ENCODE measurements at regions not wholly inside any gene's neighbourhood (a gene's known extent, or its start where the extent isn't known, plus 50 kb on each side); places are given as distances from the start of the nearest gene placed in this dataset.

DNA sequence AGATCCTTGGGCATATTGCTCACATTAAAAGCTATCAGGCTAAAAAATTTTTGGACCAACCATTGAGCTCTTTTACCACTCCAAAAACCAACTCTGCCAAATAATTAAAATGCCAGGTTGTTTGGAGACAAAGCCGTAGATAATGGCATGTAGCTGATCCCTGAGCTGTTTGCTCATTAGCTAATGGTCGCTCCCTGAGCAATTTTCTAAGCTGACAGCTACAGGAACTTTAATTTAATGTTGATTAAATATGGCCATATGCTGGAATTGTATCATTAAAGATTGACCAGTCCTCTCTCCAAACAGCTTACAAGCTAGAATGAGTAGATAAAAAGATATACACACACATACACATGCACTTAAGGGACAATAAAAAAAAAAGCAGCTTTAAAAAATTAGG, 216.2 kb upstream of the ARHGAP20 start:
- DNase-seq (ENCODE audit: low spot score): no peak

DNA sequence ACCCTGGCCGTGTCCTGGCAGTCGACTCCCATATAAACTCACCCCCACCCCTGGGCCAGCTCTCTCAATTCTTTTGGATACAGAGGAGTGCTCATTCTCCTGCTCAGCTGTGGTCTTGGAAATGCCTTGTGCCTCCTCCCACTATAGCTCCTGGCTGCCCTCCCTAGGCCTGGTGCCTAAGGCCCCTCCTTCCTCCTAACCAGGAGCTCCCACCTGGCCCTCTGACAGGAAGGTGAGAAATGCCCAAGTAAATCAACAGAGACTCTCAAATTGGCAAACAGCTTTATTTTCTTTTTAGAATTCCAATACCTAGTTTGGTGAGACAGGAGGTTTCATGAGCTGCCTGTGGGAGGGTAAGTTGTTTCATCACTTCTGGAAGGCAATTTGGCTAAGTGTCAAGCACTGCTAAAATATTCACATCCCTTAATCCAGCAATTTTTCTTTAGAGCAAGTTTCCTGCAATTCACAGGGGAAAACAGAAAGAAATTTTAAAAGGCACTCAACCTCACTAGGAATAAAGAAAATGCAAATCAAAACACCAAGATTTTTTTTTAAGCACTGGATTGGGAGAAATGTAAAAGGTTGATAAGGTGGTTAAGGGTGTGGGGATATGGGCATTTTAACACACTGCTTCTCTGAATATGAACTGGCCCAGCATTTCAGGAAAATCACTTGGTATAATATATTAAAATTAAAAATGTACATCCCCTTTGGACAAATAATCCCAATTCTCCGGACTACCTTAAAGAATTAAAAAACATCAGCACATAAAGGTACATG, 209.7 kb upstream of the ARHGAP20 start:
- DNase-seq (ENCODE audit: low spot score): no peak

DNA sequence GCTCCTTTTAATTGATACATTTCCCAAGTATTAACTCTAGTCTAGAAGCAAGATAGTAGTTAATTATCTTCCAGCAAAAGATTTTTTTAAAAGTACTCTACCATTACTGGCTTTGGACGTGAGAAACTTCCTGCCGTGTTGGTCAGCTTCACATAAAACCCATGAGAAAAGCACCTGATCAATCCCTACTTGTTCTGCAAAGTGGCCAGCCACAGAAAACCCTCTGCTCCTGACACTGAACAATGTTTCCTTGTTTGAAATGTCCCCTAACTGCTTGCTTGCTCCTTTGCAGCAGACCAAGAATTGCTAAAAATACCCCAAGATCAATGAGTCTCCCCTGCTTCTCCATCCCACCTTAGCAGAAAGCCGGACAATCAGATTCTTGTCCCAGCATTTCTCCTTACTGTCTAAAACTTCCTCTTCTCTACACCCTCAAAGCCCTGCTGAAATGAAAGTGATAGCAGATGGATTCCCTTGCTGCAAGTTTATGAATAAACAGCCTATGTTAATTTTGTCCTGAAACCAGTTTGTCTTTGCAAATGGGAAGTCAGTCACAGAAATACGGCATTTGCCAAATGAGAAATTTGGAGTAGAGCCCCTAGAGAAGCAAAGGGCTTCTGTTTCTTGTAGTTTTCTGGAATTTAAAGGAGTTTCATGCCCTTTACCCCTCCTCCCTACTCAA, 207.1 kb upstream of the ARHGAP20 start:
- DNase-seq (ENCODE audit: low spot score): no peak

DNA sequence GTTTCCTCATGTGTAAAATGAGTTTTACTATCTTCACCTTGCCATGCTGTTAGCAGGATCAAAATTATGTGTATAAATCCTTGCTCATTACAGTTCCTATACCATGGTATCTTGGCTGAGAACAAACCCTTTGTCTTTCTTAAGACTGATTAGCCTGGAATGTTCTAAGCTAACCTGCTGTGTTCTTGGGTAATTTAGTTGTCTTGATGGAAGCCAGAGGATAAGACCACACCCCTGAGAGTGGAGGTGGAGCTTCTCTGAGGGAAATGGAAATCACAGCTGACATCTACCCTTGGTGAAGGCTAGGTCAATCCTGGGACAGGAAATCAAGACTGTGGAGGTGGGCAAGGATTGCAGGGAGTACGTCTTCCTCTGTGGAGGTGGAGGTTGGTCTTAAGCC, 206.1 kb upstream of the ARHGAP20 start:
- DNase-seq (ENCODE audit: low spot score): no peak

DNA sequence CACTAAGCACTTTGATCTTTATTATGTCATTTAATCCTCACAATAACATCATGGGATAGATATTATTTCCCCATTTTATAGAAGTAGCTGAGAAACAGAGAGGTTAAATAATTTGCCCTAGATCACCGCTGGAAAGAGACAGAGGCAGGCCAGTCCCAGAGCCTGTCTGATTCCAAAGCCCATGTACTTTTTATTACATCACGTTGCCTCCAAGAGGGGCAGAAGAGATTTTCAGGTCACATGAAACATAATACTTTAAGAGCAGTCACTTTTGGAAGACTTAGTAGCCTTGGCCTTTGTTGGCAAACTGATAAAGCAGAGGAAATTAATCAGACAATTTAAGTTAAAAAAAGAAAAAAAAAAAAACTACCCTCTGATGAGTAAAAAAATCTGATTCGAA, 200.2 kb upstream of the ARHGAP20 start:
- DNase-seq (ENCODE audit: low spot score): no peak

DNA sequence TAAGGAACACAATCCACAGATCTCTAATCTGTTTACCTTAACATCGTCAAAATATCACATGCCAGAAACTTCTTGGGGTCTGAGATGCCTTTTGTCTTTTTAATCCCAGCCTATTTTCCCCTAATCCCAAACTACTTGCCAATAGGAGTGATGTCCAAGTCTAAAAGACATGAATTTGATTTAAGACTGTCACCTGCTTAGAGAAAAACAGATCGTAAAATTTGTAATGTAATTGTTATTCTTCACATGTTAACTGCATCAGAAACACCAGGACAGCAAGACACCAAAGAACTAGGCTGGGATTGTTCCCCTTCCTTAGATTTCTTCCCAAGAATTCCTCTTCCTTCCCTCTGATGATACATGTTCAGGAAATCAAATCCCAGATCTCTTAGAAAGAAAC, 198.1 kb upstream of the ARHGAP20 start:
- DNase-seq (ENCODE audit: low spot score): no peak

DNA sequence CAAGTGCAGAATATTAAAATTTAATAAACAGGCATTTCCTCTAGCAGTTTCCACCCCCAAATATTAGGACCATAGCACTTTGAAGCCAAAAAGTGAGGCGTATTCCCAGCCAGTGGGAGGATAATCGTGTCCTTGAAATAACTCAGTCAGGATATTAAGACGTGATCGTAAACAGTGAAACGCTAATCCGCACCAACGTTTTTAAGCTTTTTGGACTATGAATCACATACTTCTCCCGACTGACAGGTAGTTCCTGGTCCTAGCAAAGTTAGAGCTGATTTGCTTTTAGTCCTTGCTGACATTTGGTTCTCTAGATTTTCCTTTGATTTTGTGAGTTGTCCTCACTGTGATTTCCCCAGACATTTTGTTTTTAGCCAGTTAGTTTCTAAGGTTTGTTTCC, 197.1 kb upstream of the ARHGAP20 start:
- DNase-seq (ENCODE audit: low spot score): peak; percentile 66

DNA sequence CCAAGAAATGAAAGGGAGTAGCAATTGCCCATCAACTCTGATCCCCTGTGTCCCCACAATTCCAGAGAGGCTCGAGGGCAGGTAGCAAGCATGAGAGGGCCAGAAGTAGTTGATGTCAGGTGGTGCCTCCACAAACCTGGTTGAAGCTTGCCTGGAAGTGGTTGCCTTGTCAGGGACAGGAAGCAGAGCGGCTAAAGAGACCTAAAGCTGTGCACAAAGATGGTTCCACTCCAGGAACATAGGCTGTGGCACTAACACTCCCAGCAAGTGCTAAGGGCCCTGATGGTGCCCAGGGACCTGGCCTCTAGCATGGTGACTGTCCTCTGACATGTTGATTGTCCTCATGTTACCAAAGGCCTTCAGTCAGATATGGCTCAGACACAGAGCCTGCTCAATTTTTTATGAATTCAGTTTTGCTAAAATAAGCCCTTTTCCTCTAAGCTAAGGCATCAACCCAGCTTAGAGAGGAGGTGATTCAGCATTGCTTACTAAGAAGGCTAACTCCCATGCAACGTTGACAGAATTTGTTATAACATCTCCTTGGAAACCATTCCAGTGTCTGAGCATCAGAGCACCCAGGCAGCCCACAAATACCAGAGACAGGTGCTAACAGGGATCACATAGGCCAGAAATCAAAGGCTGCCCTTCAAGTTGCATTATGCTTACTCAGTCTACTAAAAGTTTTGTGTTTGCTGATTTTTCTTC, 196.3 kb upstream of the ARHGAP20 start:
- peak; percentile 68 for DNase-seq (ENCODE audit: low spot score)

DNA sequence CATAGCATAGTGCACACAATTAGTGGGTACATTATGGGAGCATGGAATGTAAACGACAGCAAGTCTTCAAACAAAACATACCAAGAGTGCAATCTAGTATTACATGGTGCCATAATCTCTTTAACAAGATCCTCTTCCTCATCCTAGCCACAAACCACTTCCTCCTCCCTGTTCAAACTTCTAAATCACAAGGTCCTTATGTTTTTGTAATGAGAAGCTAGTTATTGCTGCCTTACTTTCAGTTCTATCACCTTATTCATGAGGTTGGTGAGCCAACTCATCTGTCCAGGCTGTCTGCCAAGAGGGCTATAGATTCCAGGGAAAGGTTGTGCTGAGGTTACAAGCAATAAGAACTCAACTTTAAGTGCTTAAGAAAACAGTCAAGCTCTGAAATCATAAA, 195.4 kb upstream of the ARHGAP20 start:
- DNase-seq (ENCODE audit: low spot score): peak; percentile 87

DNA sequence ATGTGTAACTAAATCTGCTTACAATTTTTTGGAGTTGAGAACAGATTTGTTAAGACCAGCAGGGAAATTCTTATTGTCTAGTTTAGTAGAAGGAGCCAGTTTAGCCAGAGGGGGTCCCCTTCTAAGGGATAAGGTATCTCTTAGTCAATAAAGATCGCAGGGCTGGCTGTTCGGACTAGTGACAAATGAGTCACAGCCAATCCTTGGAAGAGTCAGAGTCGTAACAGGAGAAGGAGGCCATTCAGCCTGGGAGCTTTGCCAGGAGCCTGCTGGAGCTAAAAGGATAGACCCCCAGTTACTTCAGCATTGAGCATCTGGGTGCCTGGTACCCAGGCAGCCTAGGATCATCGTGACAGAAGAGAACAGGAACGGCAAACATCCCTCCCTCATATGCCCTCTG, 191.6 kb upstream of the ARHGAP20 start:
- no peak for DNase-seq (ENCODE audit: low spot score)

DNA sequence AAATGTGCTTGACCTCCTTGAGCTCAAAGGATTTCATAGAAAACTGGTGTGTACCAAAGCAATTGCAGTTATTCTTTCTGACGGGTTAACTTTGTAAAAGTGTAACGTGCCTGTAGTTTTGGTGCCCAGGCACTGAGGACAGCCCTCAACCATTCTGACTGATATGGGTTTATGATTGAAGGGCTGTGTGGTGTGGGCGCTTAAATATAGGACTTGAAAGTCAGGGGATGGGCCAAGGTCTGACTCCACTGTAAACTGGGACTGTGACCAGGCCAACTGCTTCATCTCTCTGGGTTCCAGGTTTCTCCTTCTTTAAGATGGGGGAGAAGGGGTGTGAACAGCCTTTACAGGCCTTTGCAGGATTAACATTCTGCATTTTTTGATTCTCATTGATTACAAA, 191.1 kb upstream of the ARHGAP20 start:
- DNase-seq (ENCODE audit: low spot score): no peak

DNA sequence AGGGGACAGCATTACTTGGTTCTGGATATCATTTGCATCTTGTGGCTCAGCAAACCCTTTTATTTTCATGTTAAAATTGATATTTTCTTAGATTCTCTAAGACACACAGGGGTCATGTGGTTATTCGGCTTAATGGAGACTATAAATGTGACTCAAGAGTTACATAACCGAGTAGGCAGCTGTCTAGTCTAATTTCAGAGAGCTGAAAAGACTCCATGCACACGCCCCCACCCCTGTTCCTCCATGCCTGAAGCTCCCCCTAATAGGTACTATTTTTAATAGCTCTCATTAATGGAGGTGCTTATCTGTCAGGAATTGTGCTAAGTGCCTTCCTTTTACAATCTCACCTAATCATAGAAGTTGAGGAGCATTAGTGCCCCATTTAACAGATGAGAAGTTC, 189.2 kb upstream of the ARHGAP20 start:
- DNase-seq (ENCODE audit: low spot score): no peak

DNA sequence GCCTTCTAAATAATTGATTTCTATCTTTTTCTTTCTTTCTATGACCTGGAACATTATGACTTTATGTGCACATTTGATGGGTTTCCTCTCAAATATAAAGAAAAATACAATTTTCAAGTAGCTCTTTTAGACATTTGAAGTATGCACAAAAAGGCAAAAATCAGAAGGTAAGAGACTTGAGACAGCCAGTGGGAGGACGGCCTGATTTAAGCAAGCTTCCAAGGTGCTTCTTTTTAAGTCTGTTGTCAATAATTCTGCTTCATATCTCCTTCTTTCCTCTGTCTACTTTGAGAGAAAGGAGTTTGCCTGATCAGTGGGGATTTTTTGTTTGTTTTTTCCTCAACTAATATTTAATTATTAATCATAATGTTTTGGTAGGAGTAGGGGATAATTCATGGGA, 188.2 kb upstream of the ARHGAP20 start:
- no peak for DNase-seq (ENCODE audit: low spot score)

DNA sequence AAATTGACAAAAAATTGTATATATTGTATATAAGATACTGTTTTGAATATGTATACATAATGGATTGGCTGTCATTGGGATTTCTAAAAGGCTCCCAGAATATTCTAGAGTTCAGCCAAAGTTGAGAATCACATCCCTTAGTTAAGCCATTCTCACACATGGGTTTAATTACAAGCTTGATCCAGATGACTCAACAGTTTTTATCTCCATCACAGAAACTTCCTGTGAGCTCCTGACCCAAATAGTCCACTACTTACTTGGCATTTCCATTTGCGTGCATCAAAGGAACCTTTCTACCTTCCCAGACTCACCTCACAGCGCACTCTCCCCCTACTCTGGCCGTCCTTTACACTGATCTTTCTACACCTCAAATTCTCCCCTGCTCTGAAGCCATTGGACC, 184.8 kb upstream of the ARHGAP20 start:
- DNase-seq (ENCODE audit: low spot score): no peak

DNA sequence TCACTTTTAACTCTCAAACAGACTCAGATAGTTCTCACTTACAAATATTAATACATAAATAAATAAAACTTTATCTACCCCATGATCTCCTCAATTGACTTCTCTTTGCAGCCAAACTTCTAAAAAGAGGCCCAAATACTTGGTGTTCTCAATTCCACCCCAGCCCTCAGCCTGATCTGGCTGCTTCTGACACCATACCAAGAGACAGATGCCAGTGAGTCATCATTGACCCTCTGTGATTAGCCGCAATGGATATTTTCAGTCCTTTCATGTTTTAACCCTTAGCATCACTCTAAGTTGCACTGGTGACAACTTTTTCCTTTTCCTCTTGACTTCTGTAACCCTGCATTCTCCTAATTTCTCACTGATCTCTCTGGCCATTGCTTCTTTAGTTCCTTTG, 184.1 kb upstream of the ARHGAP20 start:
- no peak for DNase-seq (ENCODE audit: low spot score)

DNA sequence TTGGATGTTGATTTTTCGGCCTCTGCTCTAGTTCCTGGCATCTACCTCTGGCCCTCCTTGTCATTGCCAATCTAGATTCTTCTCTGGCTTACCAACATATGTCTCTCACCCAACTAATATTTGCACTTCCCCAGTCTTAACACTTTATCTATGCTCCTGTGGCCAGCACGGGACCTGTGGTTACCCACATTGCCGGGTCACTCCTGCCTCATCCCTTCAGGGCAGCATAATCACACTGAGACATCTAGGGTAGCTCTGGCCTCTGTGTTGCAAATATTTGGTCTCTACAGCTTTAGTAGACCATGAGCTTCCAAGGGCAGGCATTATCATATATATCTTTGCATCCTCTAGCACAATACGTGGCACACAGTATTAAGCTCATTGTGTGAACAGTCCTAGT, 182.0 kb upstream of the ARHGAP20 start:
- DNase-seq (ENCODE audit: low spot score): no peak

DNA sequence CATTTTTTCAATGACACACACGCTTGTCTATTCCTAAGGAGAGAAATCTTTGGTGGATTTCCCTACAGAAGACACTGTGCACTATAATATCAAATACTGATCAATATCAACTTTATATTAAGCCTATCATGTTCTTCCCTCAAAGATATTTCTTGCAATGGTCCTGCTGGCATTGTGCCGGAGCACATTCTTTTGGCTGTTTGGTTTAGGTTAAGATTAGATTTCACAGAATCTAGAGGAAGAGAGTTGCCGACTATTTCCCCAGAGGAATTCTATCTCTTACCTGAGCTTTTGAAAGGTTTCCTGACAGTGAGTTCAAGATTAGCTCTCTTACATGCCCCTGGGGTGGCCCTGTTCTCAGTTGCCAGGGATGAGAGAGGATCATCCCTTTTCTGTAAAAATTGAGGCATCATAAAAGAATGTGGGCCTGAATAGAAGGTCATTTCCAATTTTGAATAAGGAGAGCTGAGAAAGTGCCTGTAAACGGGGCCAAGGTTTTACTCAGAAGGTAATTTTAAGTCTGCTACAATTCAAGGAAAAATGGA, 180.6 kb upstream of the ARHGAP20 start:
- DNase-seq (ENCODE audit: low spot score): no peak

DNA sequence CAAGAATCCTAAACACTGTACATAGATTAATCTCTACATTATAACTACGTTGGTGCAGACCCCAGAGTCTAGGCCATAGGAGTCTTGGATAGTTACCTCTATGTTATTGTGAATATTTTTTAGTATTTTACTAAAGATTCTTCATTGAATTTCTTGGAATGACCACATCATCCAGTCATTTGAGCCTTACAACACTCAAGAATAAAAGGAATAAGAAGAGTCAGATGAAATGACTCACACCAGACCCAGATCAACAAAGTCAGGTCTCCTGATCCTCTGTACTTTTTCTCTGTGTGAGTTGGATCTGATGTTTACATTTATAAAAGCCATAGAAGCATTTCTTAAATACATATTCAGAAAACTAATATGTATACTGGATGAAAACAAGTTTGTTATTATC, 179.2 kb upstream of the ARHGAP20 start:
- no peak for DNase-seq (ENCODE audit: low spot score)

DNA sequence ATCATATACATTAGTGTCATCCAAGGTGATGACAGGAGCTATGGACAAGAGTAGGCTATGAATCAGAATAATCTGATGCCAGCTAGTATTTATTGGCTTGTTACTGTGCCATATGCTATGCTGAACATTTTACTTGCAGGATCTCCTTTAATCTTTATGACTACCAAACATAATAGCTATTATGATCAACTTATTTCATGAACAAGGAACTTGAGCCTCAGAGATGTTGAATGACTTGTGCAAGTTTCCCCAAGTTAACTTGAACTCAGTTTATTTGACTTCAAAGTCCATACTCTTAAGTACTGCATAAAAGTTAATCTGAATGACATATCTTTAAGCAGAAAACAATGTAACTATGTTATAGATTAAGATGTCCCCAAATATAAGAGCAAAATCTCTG, 178.8 kb upstream of the ARHGAP20 start:
- DNase-seq (ENCODE audit: low spot score): no peak

DNA sequence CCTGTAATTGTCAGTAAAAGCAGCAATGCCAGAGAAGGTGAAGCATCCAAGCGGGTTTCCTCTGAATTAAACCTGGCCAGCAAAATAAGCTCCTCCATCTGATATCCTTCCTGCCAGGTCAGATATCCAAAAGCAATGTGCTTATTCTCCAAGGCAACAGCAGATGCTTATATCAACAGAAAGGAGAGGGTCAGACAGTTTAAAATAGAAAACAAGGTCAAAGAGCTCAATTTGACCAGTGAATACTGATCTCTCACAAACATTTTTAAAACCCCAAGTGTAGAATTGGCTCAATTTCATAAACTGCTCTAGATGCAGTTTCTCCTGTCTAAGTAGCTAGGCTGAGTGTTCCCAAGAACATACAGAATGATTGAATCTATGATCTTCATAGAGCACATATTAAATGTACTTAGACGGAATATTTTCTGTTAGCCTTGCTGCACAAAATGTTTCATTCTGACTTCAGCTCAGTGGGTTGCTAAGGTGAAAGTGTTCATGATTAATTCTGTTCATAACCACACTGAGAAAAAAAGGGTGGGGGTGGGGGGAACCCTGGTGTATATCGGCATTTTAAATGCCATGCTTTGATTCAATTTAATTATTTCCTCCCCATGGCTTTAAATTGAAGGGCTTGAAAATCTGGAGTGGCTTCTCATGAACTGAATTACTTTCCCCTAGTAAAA, 174.2 kb upstream of the ARHGAP20 start:
- DNase-seq (ENCODE audit: low spot score): no peak

DNA sequence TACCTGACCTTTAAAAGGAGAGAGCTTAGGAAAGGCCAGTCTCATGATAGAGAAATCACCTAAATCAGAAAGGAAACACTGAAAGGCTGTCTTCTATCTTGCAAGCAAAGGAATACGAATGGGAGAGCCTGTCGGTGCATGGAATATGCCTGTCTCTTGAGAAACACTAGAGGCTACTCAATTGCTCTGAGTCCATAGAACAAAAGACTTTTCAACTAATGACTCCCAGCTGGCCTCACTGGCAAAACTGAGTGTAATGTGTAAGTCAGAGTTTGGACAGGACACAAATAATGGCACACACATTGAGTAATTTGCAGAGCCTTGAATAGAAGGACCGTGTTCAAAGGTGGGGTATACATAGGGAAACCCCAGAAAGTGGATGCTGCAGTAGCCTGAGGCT, 171.0 kb upstream of the ARHGAP20 start:
- DNase-seq (ENCODE audit: low spot score): no peak

DNA sequence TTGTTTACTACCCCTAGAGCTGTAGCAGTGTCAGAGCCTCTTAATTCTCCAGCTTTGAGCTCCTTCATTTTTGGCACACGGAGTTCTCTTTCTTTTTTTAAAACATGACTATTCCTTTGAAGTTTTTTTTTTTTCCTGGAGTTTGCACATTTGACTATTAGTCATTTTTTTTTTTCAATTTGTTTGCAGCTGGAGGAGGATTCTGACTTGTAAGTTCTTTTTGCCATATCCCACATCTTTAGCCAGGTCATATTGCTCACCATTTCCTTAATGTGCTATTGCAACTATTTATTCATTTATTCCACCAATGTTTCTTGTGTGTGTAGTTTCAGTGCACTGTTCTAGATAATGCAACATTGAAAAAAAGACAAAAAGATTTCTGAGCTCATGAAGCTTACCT, 166.3 kb upstream of the ARHGAP20 start:
- DNase-seq (ENCODE audit: low spot score): no peak
